ENCODE measurements at regions not wholly inside any gene's neighbourhood (a gene's known extent, or its start where the extent isn't known, plus 50 kb on each side); places are given as distances from the start of the nearest gene placed in this dataset.
"Not testable (repeated sequence)": the region's sequence is repeated elsewhere in the genome, so short reads cannot be mapped to it uniquely, and the experiment has no call there.

GRCh38 chr6:84579404-84579803 is 185.0 kb downstream of the TBX18 start:
- DNase-seq, result no peak

- no peak for DNase-seq
Observed at GRCh38 chr6:84576029-84576428, 188.4 kb downstream of the TBX18 start.

GRCh38 chr6:84575264-84575663 is 189.1 kb downstream of the TBX18 start:
- no peak for DNase-seq

- DNase-seq, result no peak
Observed at GRCh38 chr6:84569882-84570281, 194.5 kb downstream of the TBX18 start.

GRCh38 chr6:84568971-84569370 is 195.4 kb downstream of the TBX18 start:
- DNase-seq, result no peak

GRCh38 chr6:84565718-84566117 is 198.7 kb downstream of the TBX18 start:
- DNase-seq, result not testable (repeated sequence)

- DNase-seq, result no peak
Observed at GRCh38 chr6:84560436-84561390, 203.7 kb downstream of the TBX18 start.

- DNase-seq, result no peak
Observed at GRCh38 chr6:84556541-84557335, 207.7 kb downstream of the TBX18 start.

- DNase-seq, result no peak
Observed at GRCh38 chr6:84554706-84555105, 209.7 kb downstream of the TBX18 start.

GRCh38 chr6:84554074-84554473 is 210.3 kb downstream of the TBX18 start:
- DNase-seq, result no peak

- no peak for DNase-seq
Observed at GRCh38 chr6:84553527-84553926, 210.9 kb downstream of the TBX18 start.

GRCh38 chr6:84551797-84552196 is 212.6 kb downstream of the TBX18 start:
- no peak for DNase-seq

- DNase-seq, result no peak
Observed at GRCh38 chr6:84549917-84550316, 214.5 kb downstream of the TBX18 start.

- DNase-seq, result no peak
Observed at GRCh38 chr6:84547341-84547801, 217.0 kb downstream of the TBX18 start.

- DNase-seq, result no peak
Observed at GRCh38 chr6:84546427-84546914, 217.9 kb downstream of the TBX18 start.

- DNase-seq, result no peak
Observed at GRCh38 chr6:84539122-84539856, 225.1 kb downstream of the TBX18 start.

GRCh38 chr6:84536885-84537638 is 227.3 kb downstream of the TBX18 start:
- DNase-seq, result no peak

- no peak for DNase-seq
Observed at GRCh38 chr6:84528201-84528600, 236.2 kb downstream of the TBX18 start.

GRCh38 chr6:84526631-84527030 is 237.8 kb downstream of the TBX18 start:
- DNase-seq, result no peak

- DNase-seq, result no peak
Observed at GRCh38 chr6:84525907-84526306, 238.5 kb downstream of the TBX18 start.

- DNase-seq, result no peak
Observed at GRCh38 chr6:84524636-84525035, 239.8 kb downstream of the TBX18 start.

GRCh38 chr6:84522135-84522549 is 242.3 kb downstream of the TBX18 start:
- DNase-seq, result no peak

Measured in activated gamma-delta T cell (primary cell).